Testis (tissue), 2 donors: ENCODE measurements at regions not wholly inside any gene's neighbourhood (a gene's known extent, or its start where the extent isn't known, plus 50 kb on each side); places are given as distances from the start of the nearest gene placed in this dataset.

Source experiments
- DNase-seq: peaks from one replicate; pipeline ENCODE4 v3.0.0-alpha.2; 2019
- H3K27ac ChIP-seq, 2 donors: fragments of 200-600 bp; sonication (generic); one replicate each; pipeline ENCODE4 v1.5.1; 2019
- H3K27me3 ChIP-seq: fragments of 200-600 bp; sonication (generic); one replicate; pipeline ENCODE4 v1.5.1; 2019
- H3K36me3 ChIP-seq: fragments of 200-600 bp; sonication (generic); one replicate; pipeline ENCODE4 v1.5.1; 2017; ENCODE audit warnings: low read depth; ENCODE audit errors: missing control alignments
- H3K4me1 ChIP-seq: fragments of 200-600 bp; sonication (generic); one replicate; pipeline ENCODE4 v1.5.1; 2019
- H3K4me3 ChIP-seq, 2 donors: fragments of 200-600 bp; sonication (generic); one replicate each; pipeline ENCODE4 v1.5.1; 2017 to 2019
- H3K9me3 ChIP-seq: fragments of 200-600 bp; sonication (generic); one replicate; pipeline ENCODE4 v1.5.1; 2017
- POLR2A ChIP-seq: fragments of 450-650 bp; IDR thresholded peaks from one replicate; pipeline ENCODE4 v1.6.1; 2017; ENCODE audit warnings: antibody characterized with exemption, mild to moderate bottlenecking, moderate library complexity
- WGBS, 2 donors: methylation state at CpG; one replicate each; pipeline ENCODE4 v1.1.5; 2018; 5-methylcytosine and 5-hydroxymethylcytosine counted together
- intact Hi-C: fragments of 100-400 bp; cut with DNase I; formaldehyde crosslinking; loops from one replicate; pipeline ENCODE4 v1.15.1; 2023; ENCODE audit warnings: low total_unique reads
- TF ChIP-seq, protein P1 (sequence below), 3 experiments: fragments of 450-650 bp in 2 of 3; fragments of 200-600 bp in 1 of 3; sonication (generic) in 1 of 3; IDR thresholded peaks; one replicate each; pipeline ENCODE4 v1.5.1; 2016 to 2019; ENCODE audit warnings: antibody characterized with exemption in 3 of 3, mild to moderate bottlenecking in 2 of 3, moderate library complexity in 1 of 3

GRCh38 chr22:22802339-22802970 lies 85.2 kb upstream of the IGLL5 start:
- Histone ChIP-seq H3K4me3 (no peak overlapping the region), H3K27me3 (no peaks in the 10 kb centered on the region), H3K36me3 (no peaks in the 10 kb centered on the region), H3K27ac (no peak overlapping the region), H3K9me3 (no peaks in the 10 kb centered on the region), H3K4me1 (no peaks in the 10 kb centered on the region)
- intact Hi-C loops, result no loop called here
- TF ChIP-seq POLR2A, result no peak
- TF ChIP-seq, protein P1, sequence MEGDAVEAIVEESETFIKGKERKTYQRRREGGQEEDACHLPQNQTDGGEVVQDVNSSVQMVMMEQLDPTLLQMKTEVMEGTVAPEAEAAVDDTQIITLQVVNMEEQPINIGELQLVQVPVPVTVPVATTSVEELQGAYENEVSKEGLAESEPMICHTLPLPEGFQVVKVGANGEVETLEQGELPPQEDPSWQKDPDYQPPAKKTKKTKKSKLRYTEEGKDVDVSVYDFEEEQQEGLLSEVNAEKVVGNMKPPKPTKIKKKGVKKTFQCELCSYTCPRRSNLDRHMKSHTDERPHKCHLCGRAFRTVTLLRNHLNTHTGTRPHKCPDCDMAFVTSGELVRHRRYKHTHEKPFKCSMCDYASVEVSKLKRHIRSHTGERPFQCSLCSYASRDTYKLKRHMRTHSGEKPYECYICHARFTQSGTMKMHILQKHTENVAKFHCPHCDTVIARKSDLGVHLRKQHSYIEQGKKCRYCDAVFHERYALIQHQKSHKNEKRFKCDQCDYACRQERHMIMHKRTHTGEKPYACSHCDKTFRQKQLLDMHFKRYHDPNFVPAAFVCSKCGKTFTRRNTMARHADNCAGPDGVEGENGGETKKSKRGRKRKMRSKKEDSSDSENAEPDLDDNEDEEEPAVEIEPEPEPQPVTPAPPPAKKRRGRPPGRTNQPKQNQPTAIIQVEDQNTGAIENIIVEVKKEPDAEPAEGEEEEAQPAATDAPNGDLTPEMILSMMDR (IDR thresholded peaks at IDR 0.05), result peak in 1 of 3 experiments; percentile 12
- WGBS, 2 donors, result 90 to 92% methylated on average over 5 of the region's 5 CpGs
- no peak for DNase-seq

DNA sequence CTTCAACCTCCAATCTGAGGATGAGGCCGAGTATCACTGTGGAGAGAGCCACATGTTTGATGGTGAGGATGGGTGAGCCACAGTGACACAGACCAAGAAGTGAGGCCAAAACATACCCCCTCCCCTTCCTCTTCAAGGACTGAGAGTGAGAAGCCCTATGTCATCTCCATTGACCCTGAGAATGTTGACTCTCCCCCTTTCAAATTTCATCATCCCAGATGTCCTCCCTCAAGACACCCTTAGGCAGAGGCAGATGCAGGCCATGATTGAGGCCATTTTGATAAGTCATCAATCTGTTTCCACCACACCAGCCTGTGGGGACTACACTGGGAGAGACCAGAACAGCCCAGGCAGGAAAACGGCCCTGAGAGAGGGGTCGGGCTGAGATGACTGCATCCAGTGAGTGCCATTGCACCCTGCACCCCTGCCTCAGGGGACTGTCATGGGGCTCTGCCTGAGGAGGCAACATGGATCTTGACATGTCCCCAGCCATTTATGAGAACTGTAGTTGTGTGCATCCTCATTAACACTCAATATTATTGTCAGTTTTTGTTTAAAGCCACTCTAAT lies 84.2 kb upstream of the IGLL5 start:
- H3K9me3 ChIP-seq, result no peaks in the 10 kb centered on the region
- DNase-seq, result no peak
- no peaks in the 10 kb centered on the region for H3K4me1 ChIP-seq
- no peaks in the 10 kb centered on the region for H3K36me3 ChIP-seq
- TF ChIP-seq POLR2A, result no peak
- TF ChIP-seq, protein P1 (IDR thresholded peaks at IDR 0.05), result no peak
- no peak overlapping the region for H3K27ac ChIP-seq
- H3K4me3 ChIP-seq, result no peak overlapping the region
- 50 to 91% methylated on average over 1 to 3 of the region's 3 CpGs for WGBS, 2 donors
- intact Hi-C loops, result no loop called here
- no peaks in the 10 kb centered on the region for H3K27me3 ChIP-seq

GRCh38 chr22:22810018-22810427 lies 77.6 kb upstream of the IGLL5 start:
- no peaks in the 10 kb centered on the region for H3K9me3 ChIP-seq
- no peaks in the 10 kb centered on the region for H3K4me1 ChIP-seq
- H3K36me3 ChIP-seq, result no peaks in the 10 kb centered on the region
- no peak overlapping the region for H3K4me3 ChIP-seq
- WGBS, 2 donors, result 31 to 75% methylated on average over 2 to 5 of the region's 5 CpGs
- no peaks in the 10 kb centered on the region for H3K27me3 ChIP-seq
- peak; percentile 54 for DNase-seq
- H3K27ac ChIP-seq, result no peak overlapping the region
- intact Hi-C loops, result no loop called here
- TF ChIP-seq, protein P1 (IDR thresholded peaks at IDR 0.05), result peak in 2 of 3 experiments; percentile 45 to 53
- TF ChIP-seq POLR2A, result no peak

- H3K27me3 ChIP-seq, result no peaks in the 10 kb centered on the region
- 40 to 87% methylated on average over 1 to 8 of the region's 8 CpGs for WGBS, 2 donors
- H3K36me3 ChIP-seq, result no peaks in the 10 kb centered on the region
Observed at GRCh38 chr22:22810471-22810870, 77.1 kb upstream of the IGLL5 start.

GRCh38 chr22:22811016-22812009 lies 76.3 kb upstream of the IGLL5 start:
- WGBS, 2 donors, result 85 to 88% methylated on average over 8 of the region's 8 CpGs
- no peak for DNase-seq
- H3K4me3 ChIP-seq, result no peak overlapping the region
- H3K36me3 ChIP-seq, result no peaks in the 10 kb centered on the region
- H3K9me3 ChIP-seq, result no peaks in the 10 kb centered on the region
- H3K27me3 ChIP-seq, result no peaks in the 10 kb centered on the region
- no peak overlapping the region for H3K27ac ChIP-seq
- H3K4me1 ChIP-seq, result no peaks in the 10 kb centered on the region
- TF ChIP-seq POLR2A, result no peak
- TF ChIP-seq, protein P1 (IDR thresholded peaks at IDR 0.05), result no peak
- intact Hi-C loops, result no loop called here

More at GRCh38 chr22:22810471-22810870, 77.1 kb upstream of the IGLL5 start:
- DNase-seq, result no peak
- Histone ChIP-seq H3K9me3 (no peaks in the 10 kb centered on the region), H3K4me1 (no peaks in the 10 kb centered on the region), H3K27ac (no peak overlapping the region), H3K4me3 (no peak overlapping the region)
- intact Hi-C loops, result no loop called here
- TF ChIP-seq POLR2A, result no peak
